Sigmoid colon (tissue), 6 donors: ENCODE measurements at regions not wholly inside any gene's neighbourhood (a gene's known extent, or its start where the extent isn't known, plus 50 kb on each side); places are given as distances from the start of the nearest gene placed in this dataset.

Experiments
- DNase-seq: peaks from one replicate; pipeline ENCODE4 v3.0.0-alpha.2; 2019
- H3K27ac ChIP-seq, 4 donors: fragments of 200-600 bp; sonication (generic); one replicate each; pipeline ENCODE4 v1.5.1; 2016 to 2019; ENCODE audit warnings: mild to moderate bottlenecking in 1 of 4
- H3K27me3 ChIP-seq, 3 donors: fragments of 200-600 bp; sonication (generic); one replicate each; pipeline ENCODE4 v1.5.1; 2019; ENCODE audit warnings: mild to moderate bottlenecking in 1 of 3
- H3K36me3 ChIP-seq, 4 donors: fragments of 200-600 bp; sonication (generic); one replicate each; pipeline ENCODE4 v1.5.1; 2016 to 2019
- H3K4me1 ChIP-seq, 4 donors: fragments of 200-600 bp; sonication (generic); one replicate each; pipeline ENCODE4 v1.5.1; 2017 to 2019
- H3K4me3 ChIP-seq, 4 donors: fragments of 200-600 bp; sonication (generic); one replicate each; pipeline ENCODE4 v1.5.1; 2017 to 2019; ENCODE audit warnings: mild to moderate bottlenecking in 2 of 4, moderate library complexity in 1 of 4
- H3K9me3 ChIP-seq, 4 donors: fragments of 200-600 bp in 3 of 4; sonication (generic) in 3 of 4; one replicate each; pipeline versions ENCODE4 v1.5.1 to v1.6.1; 2013 to 2019
- CTCF ChIP-seq, 4 experiments: fragments of 450-650 bp in 3 of 4; fragments of 200-600 bp in 1 of 4; IDR thresholded peaks; one replicate each; pipeline ENCODE4 v1.5.1; 2016 to 2019; ENCODE audit warnings: antibody characterized with exemption in 4 of 4, mild to moderate bottlenecking in 3 of 4, moderate library complexity in 2 of 4
- EP300 ChIP-seq, 4 donors: sonication (generic); formaldehyde crosslinking; IDR thresholded peaks; one replicate each; pipeline ENCODE4 v1.6.1; 2017; ENCODE audit warnings: antibody characterized with exemption in 4 of 4
- POLR2A ChIP-seq, 2 donors: fragments of 450-650 bp; IDR thresholded peaks; one replicate each; pipeline ENCODE4 v1.6.1; 2016; ENCODE audit warnings: antibody characterized with exemption in 2 of 2, mild to moderate bottlenecking in 2 of 2, moderate library complexity in 2 of 2
- POLR2AphosphoS5 ChIP-seq, 4 donors: sonication (generic); formaldehyde crosslinking; IDR thresholded peaks; one replicate each; pipeline ENCODE4 v1.6.1; 2017; ENCODE audit warnings: antibody characterized with exemption in 4 of 4
- WGBS, 2 donors: extraction: QIAGEN DNeasy Blood & Tissue Kit; methylation state at CpG; one replicate each; pipeline ENCODE4 v1.1.7; 2013; 5-methylcytosine and 5-hydroxymethylcytosine counted together
- intact Hi-C: fragments of 100-400 bp; cut with DNase I; formaldehyde crosslinking; loops from one replicate; pipeline ENCODE4 v1.15.1; 2023
- donor health status: healthy with polysubstance abuse.
- donor health status: healthy.

- Histone ChIP-seq H3K4me1 (no peaks in the 10 kb centered on the region), H3K9me3 (no peaks in the 10 kb centered on the region)
- intact Hi-C loops: no loop called here
Observed at GRCh38 chr1:4517186-4517954, 137.0 kb upstream of the AJAP1 start.

GRCh38 chr1:4518621-4519020, 135.8 kb upstream of the AJAP1 start:
- no peak for DNase-seq
- Histone ChIP-seq H3K4me1 (no peaks in the 10 kb centered on the region), H3K27me3 (no peaks in the 10 kb centered on the region), H3K36me3 (no peaks in the 10 kb centered on the region), H3K4me3 (no peak overlapping the region), H3K9me3 (no peaks in the 10 kb centered on the region), H3K27ac (no peak overlapping the region)
- 86 to 94% methylated on average over 7 of the region's 7 CpGs for WGBS, 2 donors
- no peak for TF ChIP-seq CTCF (IDR thresholded peaks at IDR 0.05)
- intact Hi-C loops: no loop called here

More at GRCh38 chr1:4517186-4517954, 137.0 kb upstream of the AJAP1 start:
- WGBS, 2 donors: 60 to 71% methylated on average over 19 of the region's 19 CpGs
- Histone ChIP-seq H3K4me3 (no peak overlapping the region), H3K27me3 (no peaks in the 10 kb centered on the region), H3K36me3 (no peaks in the 10 kb centered on the region), H3K27ac (no peak overlapping the region)
- no peak for TF ChIP-seq POLR2AphosphoS5 (IDR thresholded peaks at IDR 0.05)
- TF ChIP-seq POLR2A (IDR thresholded peaks at IDR 0.05): no peak
- TF ChIP-seq EP300 (IDR thresholded peaks at IDR 0.05): no peak
- no peak for TF ChIP-seq CTCF (IDR thresholded peaks at IDR 0.05)
- no peak for DNase-seq

- no peaks in the 10 kb centered on the region for H3K9me3 ChIP-seq
- no peak for DNase-seq
- no peak overlapping the region for H3K4me3 ChIP-seq
- no peaks in the 10 kb centered on the region for H3K4me1 ChIP-seq
- H3K27me3 ChIP-seq: no peaks in the 10 kb centered on the region
- intact Hi-C loops: no loop called here
- TF ChIP-seq POLR2AphosphoS5 (IDR thresholded peaks at IDR 0.05): no peak
- no peak for TF ChIP-seq EP300 (IDR thresholded peaks at IDR 0.05)
- no peak for TF ChIP-seq POLR2A (IDR thresholded peaks at IDR 0.05)
- TF ChIP-seq CTCF (IDR thresholded peaks at IDR 0.05): no peak
- no peak overlapping the region for H3K27ac ChIP-seq
- WGBS, 2 donors: 85 to 90% methylated on average over 6 of the region's 6 CpGs
- H3K36me3 ChIP-seq: no peaks in the 10 kb centered on the region
Observed at GRCh38 chr1:4519954-4520353, 134.5 kb upstream of the AJAP1 start.

- Histone ChIP-seq H3K4me1 (no peaks in the 10 kb centered on the region), H3K4me3 (no peak overlapping the region), H3K27me3 (peaks cover 0 to 10% (median 0%) of the 10 kb centered on the region in 3 donors), H3K9me3 (no peaks in the 10 kb centered on the region), H3K27ac (no peak overlapping the region), H3K36me3 (no peaks in the 10 kb centered on the region)
- DNase-seq: no peak
- intact Hi-C loops: no loop called here
- TF ChIP-seq POLR2AphosphoS5 (IDR thresholded peaks at IDR 0.05) (no peak), EP300 (IDR thresholded peaks at IDR 0.05) (no peak), CTCF (IDR thresholded peaks at IDR 0.05) (no peak), POLR2A (IDR thresholded peaks at IDR 0.05) (no peak)
- WGBS, 2 donors: 91% methylated on average over 4 of the region's 4 CpGs
Observed at GRCh38 chr1:4523551-4523950, 130.9 kb upstream of the AJAP1 start.

DNA sequence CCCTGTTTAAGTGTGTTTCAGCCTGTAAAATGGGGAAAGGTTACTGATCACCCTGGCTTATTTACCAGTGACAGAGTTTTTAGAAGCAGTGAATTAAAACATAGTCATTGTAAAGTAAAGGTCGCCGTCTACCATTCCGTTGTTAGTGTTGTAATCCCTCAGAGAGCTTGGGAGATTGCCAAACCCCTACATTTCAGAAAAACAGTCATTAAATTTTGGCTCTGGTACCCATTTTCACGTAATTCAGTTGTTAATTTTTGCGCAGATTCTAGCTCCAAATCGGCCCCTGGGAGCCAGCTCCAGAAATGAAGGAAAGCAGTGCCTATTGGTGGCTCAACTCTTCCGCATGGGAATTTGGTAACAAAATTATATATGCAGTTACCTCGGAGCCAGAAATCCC, 127.7 kb upstream of the AJAP1 start:
- TF ChIP-seq POLR2A (IDR thresholded peaks at IDR 0.05) (no peak), CTCF (IDR thresholded peaks at IDR 0.05) (no peak), POLR2AphosphoS5 (IDR thresholded peaks at IDR 0.05) (no peak), EP300 (IDR thresholded peaks at IDR 0.05) (no peak)
- Histone ChIP-seq H3K27ac (no peak overlapping the region), H3K9me3 (no peaks in the 10 kb centered on the region), H3K27me3 (peaks cover 0 to 32% (median 5%) of the 10 kb centered on the region in 3 donors), H3K4me1 (no peaks in the 10 kb centered on the region), H3K4me3 (no peak overlapping the region), H3K36me3 (no peaks in the 10 kb centered on the region)
- 70 to 78% methylated on average over 8 of the region's 8 CpGs for WGBS, 2 donors
- no peak for DNase-seq
- intact Hi-C loops: no loop called here
